HG03175 (cell line): ENCODE measurements at regions not wholly inside any gene's neighbourhood (a gene's known extent, or its start where the extent isn't known, plus 50 kb on each side); places are given as distances from the start of the nearest gene placed in this dataset.

Experiments
- ATAC-seq: cut with Tn5 transposase; IDR thresholded peaks from one replicate; pipeline ENCODE4 v1.9.1; 2021; ENCODE audit warnings: mild to moderate bottlenecking, moderate library complexity; ENCODE audit not compliant: unreplicated experiment

DNA sequence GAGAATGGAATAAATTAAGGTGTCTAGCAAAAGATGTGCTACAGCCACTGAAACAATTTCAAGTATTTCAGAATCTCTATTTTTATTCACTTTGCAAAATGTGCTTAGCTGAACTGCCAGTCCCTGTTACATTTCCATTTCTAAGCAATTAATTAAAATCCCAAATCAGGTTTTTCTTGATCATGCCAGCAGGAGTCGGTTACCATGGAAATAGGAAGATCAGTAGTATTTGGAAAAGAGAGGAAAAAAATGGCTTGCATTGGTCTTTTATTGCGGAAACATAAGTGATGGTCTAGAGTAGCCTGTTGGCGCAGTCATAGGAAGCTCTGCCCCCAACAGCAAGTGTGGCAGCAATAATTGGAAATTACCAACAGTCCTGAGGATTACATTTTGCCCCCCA, 867.1 kb downstream of the GATA3 start:
- no peak for ATAC-seq

DNA sequence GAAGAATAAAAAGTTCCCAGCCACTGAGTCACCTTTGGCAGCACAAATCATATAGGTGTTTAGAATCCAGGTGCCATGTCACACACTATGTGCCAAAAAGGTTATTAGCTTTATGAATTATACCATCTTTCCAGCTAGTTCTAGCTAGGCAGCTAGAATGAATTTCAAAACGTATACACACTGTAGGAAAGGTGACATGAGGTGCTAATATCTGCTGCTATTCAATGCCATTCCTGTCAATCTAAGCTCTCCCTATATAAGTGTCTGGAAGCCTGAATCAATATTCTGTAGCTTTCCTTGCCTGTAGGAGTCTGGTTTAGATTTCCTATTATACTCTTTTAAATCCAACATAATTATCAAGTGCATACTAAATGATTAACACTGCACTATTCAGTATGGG, 868.6 kb downstream of the GATA3 start:
- no peak for ATAC-seq

DNA sequence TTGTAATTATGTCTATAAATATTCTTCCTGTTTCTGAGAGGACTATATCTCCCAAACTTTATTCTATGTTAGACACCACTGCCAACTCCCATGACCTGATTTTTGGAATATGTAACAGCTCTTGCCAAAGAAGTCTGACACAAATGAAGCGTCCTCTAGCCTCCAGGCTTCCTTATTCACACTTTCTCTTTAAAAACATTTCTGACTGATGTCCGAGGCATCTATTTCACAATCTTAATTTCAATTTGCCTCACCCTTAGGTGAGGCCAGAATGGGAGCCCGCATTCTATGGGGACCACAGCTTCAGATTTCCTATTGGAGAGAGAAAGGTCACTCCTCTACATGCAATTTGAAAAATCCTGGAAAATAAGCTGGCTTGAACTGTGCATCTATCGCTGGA, 873.2 kb downstream of the GATA3 start:
- no peak for ATAC-seq

DNA sequence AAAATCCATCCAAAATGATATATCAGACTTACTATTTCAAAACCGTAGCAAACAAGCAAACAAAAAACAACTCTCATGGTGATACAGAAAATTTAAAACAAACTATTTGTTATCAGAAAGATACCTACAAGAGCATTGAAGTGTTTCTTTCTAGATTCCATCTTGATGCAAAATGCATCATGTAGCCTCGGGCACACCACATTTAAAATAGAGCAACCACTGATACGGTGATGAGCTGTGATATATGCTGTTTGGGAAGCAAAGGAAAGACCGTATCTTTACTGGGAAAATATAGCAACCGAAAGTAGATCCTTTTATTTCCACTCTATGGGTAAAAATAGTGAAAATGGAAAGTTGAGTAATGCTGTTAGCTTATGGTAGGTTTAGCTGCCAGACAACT, 892.0 kb downstream of the GATA3 start:
- ATAC-seq = no peak

DNA sequence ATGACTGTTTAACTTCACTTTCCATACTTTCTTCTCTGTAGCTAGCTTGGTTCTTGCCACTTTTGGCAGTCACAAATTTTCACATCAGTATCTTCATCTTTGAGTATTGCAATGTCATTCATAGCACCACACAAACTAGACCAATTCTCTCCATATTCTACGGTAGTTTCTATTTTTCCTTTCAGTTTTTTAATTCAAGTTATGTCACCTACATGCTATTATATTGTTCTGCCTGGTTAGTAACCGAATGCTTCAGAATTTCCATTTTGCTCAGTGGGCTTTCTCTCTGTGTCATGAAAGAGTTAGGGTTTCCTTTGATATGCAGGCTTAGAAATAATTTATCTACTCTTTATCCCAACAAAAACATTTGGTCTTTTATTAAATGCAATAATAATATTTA, 896.5 kb downstream of the GATA3 start:
- no peak for ATAC-seq

DNA sequence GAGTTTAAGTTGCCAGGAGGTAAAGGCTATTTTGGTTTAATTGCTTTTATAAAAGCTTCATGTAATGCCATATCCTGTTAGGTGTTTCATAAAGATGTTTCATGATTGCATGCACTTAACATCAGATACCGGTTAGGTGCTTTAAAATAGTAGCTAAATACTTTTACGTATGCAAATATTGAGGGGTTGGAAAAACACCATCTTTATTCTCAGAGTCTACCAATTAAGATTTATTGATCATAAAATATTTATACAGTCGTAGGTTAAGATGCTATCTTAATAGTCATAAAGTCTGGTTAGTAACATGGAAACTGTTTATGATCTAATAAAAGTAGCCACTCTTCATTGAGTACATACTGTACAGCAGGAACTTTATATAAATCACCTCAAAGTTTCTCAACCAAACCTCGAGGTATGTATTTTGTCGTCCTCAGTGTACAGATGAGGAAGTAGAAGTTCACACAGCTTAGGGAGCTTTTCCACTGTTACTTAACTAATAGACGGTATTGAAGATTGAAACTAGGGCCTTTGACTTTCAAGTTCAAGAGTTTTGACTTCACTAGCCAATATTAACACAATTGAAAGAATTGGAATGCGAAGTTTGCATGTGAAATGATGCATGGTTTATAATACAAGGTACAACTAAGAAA, 897.1 kb downstream of the GATA3 start:
- no peak for ATAC-seq

DNA sequence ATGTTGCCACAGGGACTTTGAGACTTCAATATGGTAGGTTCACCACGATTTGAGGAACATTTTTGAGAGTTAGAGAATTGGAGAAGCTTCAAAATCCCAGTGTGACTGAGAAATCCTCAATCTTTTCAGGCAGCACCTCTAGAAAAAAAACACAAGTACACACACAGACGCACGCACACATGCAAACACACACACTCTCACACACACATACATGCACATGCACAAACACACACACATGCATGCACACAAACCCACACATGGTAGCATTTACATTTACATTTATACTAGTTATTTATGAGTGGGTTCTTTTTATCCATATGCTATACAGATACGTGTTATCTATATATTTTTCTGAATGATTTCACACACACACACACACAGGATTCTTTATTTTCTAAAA, 901.9 kb downstream of the GATA3 start:
- no peak for ATAC-seq

DNA sequence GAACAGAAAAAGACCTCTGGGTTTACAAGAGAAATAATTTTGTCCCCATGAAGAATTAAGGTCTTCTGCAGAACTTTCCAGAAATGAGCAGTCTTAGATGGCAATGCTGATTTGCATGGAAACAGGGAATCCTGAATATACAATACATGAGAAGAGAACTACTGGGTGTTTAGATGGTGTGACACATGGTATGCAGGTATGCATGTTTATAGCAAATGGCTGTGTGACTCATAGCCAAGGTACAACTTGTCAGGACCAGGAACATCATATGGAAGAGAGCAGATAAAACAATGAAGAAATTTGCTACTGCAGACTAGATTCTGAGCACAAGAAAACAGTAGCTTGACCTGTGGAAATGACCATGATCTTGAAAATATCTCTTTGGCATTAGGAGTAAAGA, 907.8 kb downstream of the GATA3 start:
- ATAC-seq = no peak

DNA sequence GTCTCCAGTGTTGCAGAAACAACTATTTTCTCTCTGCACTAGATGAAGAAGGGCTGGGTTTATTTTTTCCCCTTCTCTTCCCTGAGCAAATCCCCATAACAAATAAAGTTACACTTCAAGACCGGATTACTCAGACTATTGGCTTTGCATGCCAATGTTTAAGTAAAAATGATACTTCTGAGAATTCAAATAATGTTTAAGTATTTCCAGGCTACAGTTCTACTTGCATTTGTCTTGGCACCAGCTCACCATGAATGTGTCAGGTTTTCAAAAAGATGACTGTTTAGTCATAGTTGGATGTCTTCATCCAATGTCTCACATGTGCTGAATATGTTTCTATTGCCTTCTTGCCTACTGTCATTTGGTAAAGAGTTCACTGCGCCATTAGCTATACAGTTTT, 912.6 kb downstream of the GATA3 start:
- ATAC-seq = no peak

DNA sequence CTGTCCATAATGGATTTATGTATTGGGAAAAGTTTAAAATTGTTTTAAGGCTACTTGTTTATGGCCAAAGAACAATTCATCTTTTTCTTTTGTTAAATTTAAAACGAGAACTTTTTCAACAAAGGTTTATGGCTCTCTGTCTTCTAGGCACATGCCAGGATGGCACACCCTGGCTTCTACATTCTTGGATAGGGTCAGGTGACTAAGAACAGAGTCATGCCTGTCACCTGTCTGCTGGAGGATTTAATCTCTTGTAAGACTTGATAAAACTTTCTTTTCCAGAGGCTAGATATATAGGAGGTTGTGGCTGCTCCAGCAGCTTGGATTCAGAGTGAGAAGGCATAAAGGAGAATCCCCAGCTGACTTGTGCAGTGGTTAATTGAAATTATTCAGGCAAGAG, 915.4 kb downstream of the GATA3 start:
- no peak for ATAC-seq

DNA sequence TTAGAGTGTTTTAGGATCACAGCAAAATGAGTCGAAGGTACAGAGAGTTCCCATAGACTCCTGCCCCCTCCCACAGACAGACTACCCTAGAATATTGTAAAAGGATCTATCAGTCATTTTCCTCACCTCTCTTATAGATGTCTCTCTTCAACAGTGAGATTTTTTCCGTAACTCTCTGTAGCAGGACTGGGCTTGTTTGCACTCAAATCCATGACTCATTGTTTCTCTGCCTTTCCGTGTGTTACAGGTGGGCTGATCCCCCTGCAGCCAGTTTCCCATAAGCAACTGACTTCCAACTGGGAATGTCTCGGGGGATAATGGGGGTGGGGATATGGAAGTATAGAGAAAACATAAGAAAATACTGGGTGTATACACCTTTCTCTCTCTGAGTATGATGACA, 921.0 kb downstream of the GATA3 start:
- no peak for ATAC-seq

DNA sequence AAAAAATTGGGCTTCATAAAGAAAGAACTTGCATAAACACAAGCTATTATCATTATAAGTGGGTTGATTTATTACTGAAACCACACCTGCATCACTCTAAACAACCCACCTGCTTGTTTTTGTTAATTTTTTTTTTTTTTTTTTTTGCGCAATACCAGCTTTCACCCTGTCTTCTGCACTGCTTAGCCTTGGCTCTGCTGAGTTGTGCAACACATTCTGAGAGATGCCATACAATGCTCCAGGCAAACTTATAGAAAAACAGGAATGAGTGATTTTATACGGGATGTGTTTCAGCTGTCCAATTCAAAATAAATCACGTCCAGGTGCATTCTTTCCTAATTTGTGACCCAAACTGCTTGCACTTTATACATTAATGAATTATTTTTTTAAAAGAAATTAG, 923.6 kb downstream of the GATA3 start:
- no peak for ATAC-seq

DNA sequence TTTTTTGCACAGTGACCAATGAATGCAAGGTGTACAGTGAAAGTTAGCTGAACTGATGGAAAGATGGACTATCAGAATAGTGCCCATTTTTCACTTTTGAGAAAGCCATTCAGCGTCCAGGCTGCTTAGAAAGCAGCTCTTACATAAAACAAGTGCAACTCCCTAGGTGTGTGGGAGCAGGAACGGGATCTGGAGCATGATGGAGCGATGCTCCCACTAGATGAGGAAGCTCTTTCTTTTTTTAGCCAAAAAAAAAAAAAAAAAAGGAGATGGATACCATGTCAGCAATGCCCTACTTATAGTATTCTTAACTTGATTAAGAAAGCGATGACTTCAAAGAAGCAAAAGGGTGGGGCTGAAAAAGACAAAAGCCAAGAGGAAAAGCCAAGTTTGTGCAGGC, 925.5 kb downstream of the GATA3 start:
- ATAC-seq = no peak

DNA sequence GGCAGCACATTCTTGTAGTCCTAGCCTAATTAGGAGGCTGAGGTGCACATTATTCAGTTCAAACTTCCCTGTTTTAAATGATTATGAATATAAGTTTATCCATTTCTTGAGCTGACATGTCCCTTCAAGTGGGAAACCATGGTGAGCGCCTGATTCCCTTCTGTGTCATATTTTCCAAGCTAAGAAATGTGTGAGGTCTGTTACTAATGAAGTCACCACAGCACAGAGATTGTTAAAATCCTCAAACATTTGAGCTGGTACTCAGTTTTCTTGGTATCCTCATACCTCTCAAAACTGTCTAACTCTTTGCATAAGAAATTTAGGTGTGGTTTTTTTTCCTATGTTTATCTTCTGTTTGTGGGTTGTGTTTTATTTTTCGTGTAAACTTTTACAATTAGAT, 926.8 kb downstream of the GATA3 start:
- no peak for ATAC-seq

DNA sequence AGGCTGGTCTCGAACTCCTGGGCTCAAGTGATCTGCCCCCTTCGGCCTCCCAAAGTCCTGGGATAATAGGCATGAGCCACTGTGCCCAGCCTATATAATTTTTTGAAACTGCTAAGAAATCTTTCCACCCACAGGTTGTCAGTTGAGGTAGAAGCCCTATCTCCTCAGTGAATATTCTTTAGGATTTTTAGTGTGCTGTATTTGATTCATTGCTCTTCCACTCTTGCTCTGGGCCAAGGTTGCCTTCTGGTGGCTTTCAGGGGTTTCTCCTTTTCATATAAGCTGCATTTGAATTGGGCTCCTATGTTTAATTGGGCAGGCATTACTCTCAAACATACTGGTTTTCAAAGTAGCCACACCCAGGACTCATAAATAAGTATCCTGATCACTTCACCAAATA, 931.2 kb downstream of the GATA3 start:
- no peak for ATAC-seq

DNA sequence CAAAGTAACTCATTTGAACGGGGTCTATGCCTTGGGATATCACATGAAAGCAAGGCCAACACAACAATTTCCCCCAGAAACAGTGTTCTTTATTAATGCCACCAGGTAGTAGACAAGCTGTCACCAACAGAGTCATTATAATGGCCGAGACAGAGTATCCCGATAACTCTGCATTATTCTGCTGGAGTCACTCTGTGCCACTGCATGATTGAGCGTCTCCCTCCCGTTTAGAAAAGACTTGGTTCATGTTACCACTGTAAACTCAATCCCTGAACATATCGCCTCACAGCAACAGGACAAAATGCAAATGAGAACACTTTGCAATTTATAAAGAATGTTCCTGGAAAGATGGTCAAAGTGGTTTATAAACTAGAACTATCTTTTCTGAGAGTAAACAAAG, 932.5 kb downstream of the GATA3 start:
- ATAC-seq = no peak

DNA sequence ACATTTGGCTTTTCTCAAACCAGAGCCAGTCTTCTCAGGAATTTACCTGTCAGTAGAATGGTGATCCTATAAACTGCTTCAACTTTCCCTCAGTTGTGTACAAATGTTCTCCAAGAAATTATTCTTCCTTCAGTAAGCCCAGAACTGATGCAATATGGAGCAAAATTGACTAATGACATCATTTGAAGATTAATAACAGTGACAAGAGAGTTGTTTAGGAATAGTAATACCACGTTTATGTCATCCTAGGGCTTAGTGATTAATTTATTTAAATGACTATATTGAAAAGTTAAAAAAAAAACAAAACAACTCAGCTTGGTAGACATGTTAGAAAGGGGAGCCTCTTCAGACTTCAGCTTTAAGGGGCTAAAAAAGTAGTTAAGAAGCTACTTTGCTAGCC, 933.2 kb downstream of the GATA3 start:
- no peak for ATAC-seq

DNA sequence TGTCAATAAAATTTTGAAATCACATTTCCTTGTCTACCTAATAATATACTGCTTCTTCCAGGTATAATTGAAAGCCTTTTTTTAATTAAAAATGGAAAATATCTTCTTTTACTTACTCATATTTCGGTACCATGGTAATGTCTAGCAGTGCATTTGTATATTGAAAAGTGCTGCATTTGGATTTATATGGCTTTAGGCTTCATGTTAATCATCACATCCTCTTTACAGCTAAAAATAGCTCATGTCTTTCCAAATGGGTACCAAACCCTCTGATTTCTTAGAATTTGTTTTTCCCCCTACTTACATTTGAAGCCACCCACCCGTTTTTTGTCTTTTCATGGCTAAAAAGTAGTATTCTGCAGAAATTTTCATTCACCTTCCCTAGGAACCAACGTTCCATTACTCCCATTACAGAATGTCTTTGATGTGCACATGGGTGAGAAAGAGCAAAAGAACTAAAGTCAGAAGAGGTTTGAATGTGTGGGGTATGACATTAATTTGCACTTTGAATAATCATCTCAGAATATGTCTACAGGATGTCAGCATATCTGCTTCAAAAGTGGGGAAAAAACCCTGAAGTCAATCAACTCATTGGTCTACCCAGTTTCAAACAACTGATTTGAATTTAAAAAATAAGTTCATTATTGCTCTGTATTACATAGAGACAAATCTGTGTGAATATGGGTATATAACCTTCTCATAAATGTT, 935.9 kb downstream of the GATA3 start:
- no peak for ATAC-seq

DNA sequence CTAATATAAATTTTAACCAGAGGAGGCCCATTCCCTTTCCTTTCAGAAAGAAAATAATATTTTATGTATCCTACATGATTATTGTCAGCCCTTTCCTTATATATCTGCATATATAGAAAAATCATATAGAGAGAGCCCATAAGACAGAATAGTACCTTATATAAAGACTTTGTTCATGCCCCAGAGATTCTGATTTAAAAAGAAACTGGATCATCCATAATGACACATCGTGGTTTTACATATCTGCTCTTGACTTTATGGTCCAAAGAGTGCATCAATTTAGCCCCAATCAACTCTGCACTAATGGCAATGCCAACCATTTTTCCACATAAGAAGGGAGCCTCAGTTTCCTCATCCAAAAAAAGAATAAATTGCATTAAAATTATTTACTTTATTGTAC, 937.5 kb downstream of the GATA3 start:
- ATAC-seq = no peak

DNA sequence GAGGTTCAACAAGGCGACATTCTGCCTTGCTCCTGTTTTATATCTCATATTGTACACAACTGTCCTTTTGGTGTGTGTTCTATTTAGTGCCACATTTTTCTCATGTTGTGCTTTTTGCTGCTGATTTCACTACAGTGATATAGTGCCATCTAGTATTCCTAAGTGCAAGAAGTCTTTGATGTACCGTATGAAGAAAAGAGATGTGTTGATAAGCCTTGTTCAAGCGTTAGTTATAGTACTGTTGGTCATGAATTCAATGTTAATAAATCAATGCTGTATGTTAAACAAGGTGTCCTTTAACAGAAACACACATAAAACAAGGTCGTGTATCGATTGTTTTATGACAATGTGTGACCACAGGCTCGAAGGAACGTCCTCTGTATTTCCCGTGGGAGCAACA, 939.4 kb downstream of the GATA3 start:
- no peak for ATAC-seq

DNA sequence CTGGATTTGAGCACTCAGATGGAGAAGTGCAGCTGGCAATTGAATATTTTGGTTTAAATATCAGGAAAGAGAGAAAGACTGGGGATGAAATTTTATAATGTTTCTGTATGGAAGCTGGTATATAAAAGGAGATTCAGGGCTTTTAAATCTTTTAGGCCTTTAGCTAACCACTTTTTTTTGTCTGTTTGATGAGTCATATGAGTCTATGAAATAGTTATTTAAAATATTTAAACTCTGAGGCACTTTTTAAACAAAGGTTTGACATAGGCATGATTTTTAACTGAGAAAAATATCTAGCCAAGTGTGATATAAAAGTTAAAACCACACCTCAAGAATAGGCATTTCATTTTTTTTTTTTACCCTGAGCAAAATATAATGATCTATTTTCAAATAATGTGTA, 944.3 kb downstream of the GATA3 start:
- no peak for ATAC-seq

DNA sequence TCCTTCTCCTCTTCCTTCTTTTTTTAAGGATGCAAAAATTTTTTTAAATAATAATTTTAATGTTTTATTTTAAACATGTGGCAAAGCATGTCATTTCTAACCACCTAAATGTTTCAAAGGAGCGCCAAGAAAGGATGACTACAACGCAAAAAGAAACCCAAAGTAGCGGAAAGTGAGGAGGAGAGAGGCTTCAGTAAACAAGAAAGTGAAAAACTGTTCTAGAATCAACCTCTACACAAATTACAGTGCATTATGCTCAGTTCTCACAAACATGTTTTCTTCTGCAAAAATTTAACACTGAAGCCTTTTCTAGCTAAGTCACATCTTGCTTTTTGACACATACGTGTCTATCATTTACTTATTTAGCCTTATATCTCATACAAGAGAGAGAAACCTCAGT, 948.6 kb downstream of the GATA3 start:
- ATAC-seq = no peak

DNA sequence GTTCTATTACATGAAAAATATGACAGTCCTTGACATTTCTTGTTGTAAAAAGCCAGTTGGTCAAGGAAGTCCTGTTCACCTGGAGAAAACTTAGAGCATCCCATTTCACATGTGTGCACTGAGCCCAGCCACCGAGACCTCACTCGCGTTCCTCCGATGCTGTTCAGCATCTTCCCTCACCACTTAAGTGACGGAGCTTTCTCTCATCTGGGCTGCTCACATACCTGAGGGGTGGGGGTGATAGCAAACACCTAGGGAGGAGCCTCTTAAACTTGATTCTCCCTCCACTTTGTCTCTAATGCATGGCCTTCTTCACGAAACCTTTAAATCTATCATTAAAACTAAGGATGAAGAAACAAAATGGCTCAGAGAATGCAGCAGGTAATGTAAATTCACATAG, 950.2 kb downstream of the GATA3 start:
- ATAC-seq = no peak
